ENCODE measurements at regions not wholly inside any gene's neighbourhood (a gene's known extent, or its start where the extent isn't known, plus 50 kb on each side); places are given as distances from the start of the nearest gene placed in this dataset.
"Not testable (repeated sequence)": the region's sequence is repeated elsewhere in the genome, so short reads cannot be mapped to it uniquely, and the experiment has no call there.

GRCh38 chr5:94102849-94103248 is 361.4 kb upstream of the POU5F2 start:
- no peak for DNase-seq

- not testable (repeated sequence) for DNase-seq
Measured at GRCh38 chr5:94097384-94097783, 356.0 kb upstream of the POU5F2 start.

DNA sequence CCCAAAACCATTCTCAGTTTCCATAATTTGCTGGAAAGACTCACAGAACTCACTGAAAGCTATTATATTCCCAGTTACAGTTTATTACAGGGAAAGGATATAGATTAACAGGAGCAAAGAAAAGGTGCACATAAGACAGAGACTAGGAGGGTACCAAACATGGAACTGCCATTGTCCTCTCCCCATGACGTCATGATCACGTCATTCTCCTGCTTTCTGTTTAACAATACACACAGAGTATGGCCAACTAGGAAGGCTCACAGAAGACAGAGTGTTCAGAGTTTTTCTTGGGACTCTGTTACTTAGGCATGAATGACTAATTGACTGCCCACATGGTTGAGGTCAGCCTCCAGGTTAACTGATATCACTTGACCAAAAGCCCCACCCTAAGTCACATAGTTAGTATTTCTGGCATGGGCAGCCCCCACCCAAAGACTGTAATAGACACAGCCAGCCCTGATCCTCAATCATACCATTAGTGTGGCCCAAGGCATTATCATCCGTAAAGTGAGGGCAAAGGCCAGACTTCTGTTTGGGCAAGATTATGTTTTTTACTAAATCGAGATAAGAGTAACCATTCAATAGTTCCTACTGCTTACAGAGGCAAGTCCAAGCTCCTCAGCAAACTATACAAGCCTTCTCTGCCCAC is 353.5 kb upstream of the POU5F2 start:
- DNase-seq = no peak

GRCh38 chr5:94093300-94093699 is 351.9 kb upstream of the POU5F2 start:
- DNase-seq = no peak

- DNase-seq = not testable (repeated sequence)
Measured at GRCh38 chr5:94086635-94087034, 345.2 kb upstream of the POU5F2 start.

DNA sequence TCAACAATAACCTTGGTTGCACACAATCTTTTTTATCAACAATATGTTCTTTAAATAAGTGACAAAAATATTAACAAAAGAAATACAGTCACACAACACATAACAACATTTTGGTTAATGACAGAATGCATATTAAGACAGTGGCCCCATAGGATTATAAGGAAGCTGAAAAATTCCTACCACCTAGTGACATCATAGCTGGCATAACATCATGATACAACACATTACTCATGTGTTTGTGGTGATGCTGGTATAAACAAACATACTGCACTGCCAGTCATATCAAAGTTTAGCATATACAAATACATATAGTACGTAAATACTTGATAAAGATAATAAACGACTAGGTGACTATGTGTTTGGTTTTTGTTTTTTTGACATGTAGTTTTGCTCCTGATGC is 344.8 kb upstream of the POU5F2 start:
- no peak for DNase-seq

- no peak for DNase-seq
Measured at GRCh38 chr5:94082405-94082804, 341.0 kb upstream of the POU5F2 start.

- no peak for DNase-seq
Measured at GRCh38 chr5:94081088-94081487, 339.7 kb upstream of the POU5F2 start.

GRCh38 chr5:94080390-94080789 is 339.0 kb upstream of the POU5F2 start:
- no peak for DNase-seq

- DNase-seq = no peak
Measured at GRCh38 chr5:94072116-94072515, 330.7 kb upstream of the POU5F2 start.

- DNase-seq = no peak
Measured at GRCh38 chr5:94066437-94067207, 325.2 kb upstream of the POU5F2 start.

DNA sequence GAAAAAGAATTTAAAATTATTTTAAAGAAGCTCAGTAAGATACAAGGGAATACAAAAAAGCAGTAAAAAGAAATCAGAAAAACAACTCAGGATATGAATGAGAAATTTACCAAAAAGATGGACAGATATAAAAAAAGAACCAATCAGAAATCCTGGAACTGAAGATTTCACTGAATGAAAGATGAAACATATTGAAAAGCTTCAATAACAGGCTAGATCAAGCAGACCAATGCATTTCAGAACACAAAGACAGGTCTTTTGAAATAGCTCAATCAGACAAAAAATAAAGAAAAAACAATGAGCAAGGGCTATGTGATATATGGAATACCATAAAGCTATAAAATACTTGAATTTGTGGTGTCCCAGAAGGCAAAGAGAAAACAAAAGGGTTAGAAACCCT is 322.6 kb upstream of the POU5F2 start:
- no peak for DNase-seq

- no peak for DNase-seq
Measured at GRCh38 chr5:94057655-94058054, 316.3 kb upstream of the POU5F2 start.

DNA sequence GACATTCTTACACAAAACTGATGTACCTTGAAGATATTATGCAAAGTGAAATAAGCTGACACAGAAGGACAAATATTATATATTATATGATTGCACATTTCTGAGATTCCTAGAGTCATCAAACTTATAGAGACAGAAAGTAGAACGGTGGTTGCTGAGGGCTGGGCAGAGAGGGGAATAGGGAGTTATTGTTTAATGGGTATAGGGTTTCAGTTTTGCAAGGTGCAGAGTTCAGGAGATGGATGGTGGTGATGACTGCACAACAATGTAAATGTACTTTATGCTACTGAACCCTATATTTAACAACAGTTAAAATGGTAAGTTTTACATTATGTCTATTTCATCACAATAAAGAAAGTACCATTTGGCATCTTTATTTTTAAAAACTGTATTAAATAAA is 315.8 kb upstream of the POU5F2 start:
- DNase-seq = no peak

DNA sequence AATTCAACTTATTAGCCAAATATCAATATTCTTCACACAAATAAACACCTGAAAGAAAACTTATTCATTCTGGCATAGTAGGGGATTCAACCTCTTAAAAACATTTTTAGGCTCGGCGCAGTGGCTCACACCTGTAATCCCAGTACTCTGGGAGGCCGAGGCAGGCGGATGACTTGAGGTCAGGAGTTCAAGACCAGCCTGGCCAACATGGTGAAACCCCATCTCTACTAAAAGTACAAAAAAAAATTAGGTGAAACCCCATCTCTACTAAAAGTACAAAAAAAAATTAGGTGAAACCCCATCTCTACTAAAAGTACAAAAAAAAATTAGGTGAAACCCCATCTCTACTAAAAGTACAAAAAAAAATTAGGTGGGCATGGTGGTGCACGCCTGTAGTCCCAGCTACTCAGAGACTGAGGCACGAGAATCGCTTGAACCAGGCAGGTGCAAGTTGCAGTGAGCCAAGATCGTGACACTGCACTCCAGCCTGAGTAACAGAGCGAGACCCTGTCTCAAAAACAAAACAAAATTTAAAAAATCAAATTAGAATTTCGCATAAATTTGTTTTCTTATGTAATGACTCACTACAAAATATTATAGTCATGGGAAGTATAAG is 308.0 kb upstream of the POU5F2 start:
- DNase-seq = not testable (repeated sequence)

DNA sequence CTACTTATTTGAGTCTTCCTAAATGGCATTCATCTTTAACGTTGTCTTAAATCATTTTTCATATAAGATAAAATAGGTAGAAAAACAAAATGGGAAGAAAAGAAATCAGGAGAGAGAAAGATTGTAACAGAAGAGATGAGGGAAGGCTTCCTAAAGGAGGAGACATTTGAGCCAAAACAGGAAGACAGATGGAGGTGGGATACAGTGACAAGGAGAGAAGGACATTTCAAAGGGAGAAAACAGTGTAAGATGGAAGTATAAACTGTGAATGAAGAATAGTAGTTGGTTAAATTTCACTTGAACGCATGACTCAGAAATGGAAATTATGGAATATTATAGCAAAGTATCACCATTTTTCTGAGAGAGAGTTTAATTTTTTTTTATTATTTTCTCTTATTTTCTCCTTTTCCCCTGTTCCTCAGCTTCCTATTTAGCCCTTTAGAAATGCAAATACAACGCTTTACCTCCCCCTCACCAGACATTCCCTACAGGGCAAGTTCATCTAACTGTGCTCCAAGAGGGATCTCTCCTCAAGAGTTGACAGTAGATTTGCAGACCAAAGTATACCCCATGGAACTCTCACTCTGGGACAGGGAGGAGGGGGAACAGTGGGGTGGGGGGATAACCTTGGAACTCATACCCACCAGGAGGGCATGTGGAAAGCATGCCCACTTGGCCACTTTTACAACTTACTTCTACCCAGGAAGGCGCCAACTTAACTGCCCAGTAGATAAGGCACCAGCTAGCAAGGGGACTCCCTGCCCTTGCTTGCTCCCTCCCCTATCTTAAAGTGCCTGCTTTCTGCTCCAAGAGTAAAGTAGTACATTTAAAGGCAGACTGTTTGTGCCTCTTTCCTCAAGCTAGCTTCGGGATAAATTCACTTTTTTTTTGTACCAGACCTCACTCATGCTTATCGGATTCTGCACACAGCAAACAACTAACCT is 304.7 kb upstream of the POU5F2 start:
- no peak for DNase-seq

DNA sequence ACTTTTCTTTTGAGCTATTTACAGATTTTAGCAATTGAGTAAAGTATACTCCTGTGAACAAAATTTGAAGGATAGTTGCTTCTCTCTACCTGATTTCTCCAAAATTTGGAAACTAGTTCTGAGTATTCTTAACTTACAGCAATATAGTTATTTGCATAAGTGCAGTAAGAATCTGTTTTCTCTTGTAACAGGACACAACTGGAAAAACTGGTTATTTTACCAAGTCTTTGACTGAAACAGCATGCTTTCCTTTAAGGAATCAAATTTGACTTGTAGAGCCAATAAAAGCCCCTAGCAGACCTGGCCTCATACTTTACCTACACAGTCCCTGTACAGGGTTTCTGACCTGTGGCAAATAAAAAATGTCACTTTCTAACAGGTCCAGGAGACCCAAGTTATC is 301.9 kb upstream of the POU5F2 start:
- no peak for DNase-seq

GRCh38 chr5:94040591-94041148 is 299.3 kb upstream of the POU5F2 start:
- DNase-seq = no peak

GRCh38 chr5:94039101-94039500 is 297.7 kb upstream of the POU5F2 start:
- DNase-seq = no peak

DNA sequence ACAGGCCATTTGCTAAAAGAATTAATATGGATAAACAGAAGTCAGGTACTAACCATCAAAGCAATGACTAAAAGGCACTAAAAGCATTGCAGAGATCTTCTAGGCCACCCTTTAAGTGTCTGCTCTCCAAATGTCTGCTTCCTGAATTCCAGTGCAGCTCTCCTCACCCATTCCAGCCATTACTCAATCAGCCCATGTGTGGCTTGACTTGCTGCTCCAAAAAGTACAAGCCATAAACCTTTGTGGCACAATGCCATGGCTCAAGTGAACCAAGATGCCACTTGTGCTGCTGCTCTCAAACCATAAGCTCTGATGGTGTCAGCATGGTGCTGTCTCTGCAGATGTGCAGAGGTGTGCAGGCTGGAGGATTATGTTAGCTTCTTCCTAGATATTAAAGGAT is 290.2 kb upstream of the POU5F2 start:
- DNase-seq = no peak

- no peak for DNase-seq
Measured at GRCh38 chr5:94028001-94028400, 286.6 kb upstream of the POU5F2 start.

GRCh38 chr5:94027145-94027544 is 285.7 kb upstream of the POU5F2 start:
- DNase-seq = no peak

All from NCI-H446 treated with DMSO at 0.1 percent for 48 hours (cell line).